ENCODE measurements at regions not wholly inside any gene's neighbourhood (a gene's known extent, or its start where the extent isn't known, plus 50 kb on each side); places are given as distances from the start of the nearest gene placed in this dataset.
"Not testable (repeated sequence)": the region's sequence is repeated elsewhere in the genome, so short reads cannot be mapped to it uniquely, and the experiment has no call there.

DNA sequence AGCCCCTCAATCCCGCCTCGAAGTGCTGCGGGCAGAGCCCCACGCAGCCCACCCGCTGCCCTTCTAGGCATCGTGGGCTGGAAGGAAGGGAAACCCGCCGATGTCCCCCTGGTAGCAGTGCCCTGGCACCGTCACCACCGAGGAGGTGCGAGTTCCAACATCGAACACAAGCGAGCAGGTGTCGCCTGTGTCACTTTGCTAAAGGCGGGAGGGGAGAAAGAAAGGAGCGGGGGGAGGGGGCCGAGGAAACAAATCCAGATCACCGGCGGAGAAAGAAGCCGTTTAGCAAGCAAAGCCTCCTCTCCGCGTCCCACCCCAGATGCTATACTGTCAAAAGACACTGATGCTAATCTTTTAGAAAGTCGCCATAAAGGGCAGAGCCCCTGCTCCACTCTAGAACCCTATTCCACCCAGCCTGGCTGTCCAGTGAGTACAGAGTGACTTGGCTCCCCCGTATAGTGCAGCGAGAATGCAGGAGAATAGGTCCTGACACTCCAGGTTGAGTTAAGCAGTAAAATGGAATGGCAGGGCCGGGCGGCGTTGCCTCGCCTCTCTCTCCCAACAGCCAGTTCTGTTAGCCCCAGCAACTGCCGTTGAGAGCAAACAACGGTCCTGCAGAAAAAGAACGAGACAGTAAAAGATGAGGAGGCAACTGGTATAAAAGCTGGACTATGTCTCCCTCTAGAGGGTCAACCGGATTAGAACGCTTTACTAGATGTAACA lies 67.9 kb upstream of the USP15 start:
- ATAC-seq (peak; percentile 86), DNase-seq (peak; percentile 61)
- no peaks in the 10 kb centered on the region for H3K9me3 Mint-ChIP-seq
- TF ChIP-seq, protein P1, sequence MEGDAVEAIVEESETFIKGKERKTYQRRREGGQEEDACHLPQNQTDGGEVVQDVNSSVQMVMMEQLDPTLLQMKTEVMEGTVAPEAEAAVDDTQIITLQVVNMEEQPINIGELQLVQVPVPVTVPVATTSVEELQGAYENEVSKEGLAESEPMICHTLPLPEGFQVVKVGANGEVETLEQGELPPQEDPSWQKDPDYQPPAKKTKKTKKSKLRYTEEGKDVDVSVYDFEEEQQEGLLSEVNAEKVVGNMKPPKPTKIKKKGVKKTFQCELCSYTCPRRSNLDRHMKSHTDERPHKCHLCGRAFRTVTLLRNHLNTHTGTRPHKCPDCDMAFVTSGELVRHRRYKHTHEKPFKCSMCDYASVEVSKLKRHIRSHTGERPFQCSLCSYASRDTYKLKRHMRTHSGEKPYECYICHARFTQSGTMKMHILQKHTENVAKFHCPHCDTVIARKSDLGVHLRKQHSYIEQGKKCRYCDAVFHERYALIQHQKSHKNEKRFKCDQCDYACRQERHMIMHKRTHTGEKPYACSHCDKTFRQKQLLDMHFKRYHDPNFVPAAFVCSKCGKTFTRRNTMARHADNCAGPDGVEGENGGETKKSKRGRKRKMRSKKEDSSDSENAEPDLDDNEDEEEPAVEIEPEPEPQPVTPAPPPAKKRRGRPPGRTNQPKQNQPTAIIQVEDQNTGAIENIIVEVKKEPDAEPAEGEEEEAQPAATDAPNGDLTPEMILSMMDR (IDR thresholded peaks at IDR 0.05), result peak; percentile 78
- peak overlapping the region; percentile 74 for H3K4me3 Mint-ChIP-seq
- ChIA-PET CTCF (interaction anchor here (0.7 to 2.1 kb wide), 21 partner anchors 9 to 414 kb away, joined by 3 to 12 read pairs (median 3); no protein-coding TSS in a partner anchor), POLR2A (no interaction called here)
- no peak overlapping the region for H3K27ac Mint-ChIP-seq
- peaks cover 20% of the 10 kb centered on the region for H3K4me1 Mint-ChIP-seq (ENCODE audit: low read depth)
- intact Hi-C loops (cut with micrococcal nuclease), result no loop called here
- H3K27me3 Mint-ChIP-seq, result peaks cover 38% of the 10 kb centered on the region
- H3K36me3 Mint-ChIP-seq (ENCODE audit: low read depth), result no peaks in the 10 kb centered on the region

DNA sequence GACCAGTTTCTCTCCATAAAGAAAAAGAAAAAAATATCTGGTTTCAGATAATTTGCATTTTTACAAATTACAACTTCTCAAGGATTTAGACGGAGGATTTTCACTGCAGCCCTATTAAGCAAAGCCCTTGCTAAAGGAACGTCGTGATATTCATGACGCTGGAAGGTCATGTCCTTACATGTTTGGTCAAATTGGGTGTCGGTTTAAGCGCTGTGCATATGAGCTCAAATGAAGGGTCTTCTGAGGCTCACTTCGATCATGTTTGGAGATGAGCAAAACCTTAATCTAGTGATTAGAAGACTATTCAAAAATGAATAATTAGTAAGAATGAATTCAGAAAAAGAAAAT lies 67.3 kb upstream of the USP15 start:
- no peak overlapping the region for H3K4me3 Mint-ChIP-seq
- no peaks in the 10 kb centered on the region for H3K9me3 Mint-ChIP-seq
- intact Hi-C loops (cut with micrococcal nuclease), result no loop called here
- CTCF ChIA-PET, result interaction anchor here (0.8 to 2.1 kb wide), 19 partner anchors 9 to 415 kb away, joined by 3 to 12 read pairs (median 3); no protein-coding TSS in a partner anchor
- H3K36me3 Mint-ChIP-seq (ENCODE audit: low read depth), result no peaks in the 10 kb centered on the region
- DNase-seq, result no peak
- POLR2A ChIA-PET, result no interaction called here
- H3K27me3 Mint-ChIP-seq, result peaks cover 35% of the 10 kb centered on the region
- peaks cover 20% of the 10 kb centered on the region for H3K4me1 Mint-ChIP-seq (ENCODE audit: low read depth)
- no peak overlapping the region for H3K27ac Mint-ChIP-seq
- ATAC-seq, result no peak
- TF ChIP-seq, protein P1 (IDR thresholded peaks at IDR 0.05), result peak; percentile 22

DNA sequence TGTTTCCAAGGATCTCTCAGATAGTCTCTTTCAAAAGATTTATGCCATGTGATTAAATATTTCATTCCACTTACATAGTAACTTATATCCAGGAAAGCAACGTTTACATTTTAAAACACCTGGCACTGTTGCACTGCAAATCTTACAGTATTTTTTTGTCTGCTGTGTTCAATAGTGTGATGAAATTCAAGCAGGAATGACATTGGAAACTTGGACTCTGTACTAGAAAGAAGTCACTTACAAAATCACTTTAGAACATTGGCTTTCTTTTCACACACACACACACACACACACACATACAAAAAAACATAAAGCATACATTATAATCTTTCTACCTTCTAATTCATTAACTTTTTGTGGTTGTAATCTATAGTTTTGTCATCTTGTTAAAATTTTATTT lies 66.2 kb upstream of the USP15 start:
- Mint-ChIP-seq H3K4me1 (ENCODE audit: low read depth) (peaks cover 20% of the 10 kb centered on the region), H3K9me3 (no peaks in the 10 kb centered on the region), H3K27me3 (peaks cover 33% of the 10 kb centered on the region), H3K4me3 (no peak overlapping the region), H3K27ac (no peak overlapping the region), H3K36me3 (ENCODE audit: low read depth) (no peaks in the 10 kb centered on the region)
- TF ChIP-seq, protein P1 (IDR thresholded peaks at IDR 0.05), result no peak
- POLR2A ChIA-PET, result no interaction called here
- DNase-seq (no peak), ATAC-seq (no peak)
- intact Hi-C loops (cut with micrococcal nuclease), result no loop called here
- CTCF ChIA-PET, result interaction anchor here (1.3 to 2.1 kb wide), 8 partner anchors 8 to 373 kb away, joined by 3 to 12 read pairs (median 4); no protein-coding TSS in a partner anchor

DNA sequence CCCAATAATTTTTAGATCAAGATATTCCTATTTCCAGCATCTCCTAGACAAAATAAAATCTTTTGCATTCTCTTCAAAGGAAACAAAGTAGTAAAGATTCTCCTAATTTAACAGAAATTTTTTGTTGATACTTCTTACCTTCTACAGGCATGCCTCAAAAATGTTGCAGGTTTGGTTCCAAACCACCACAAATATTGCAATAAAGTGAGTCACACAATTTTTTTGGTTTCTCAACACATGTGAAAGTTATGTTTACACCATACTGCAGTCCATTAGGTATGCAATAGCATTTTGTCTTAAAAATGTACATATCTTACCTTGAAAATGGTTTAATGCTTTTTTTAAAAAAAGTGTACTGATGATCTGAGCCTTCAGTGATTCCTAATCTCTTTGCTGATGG lies 65.6 kb upstream of the USP15 start:
- no peak overlapping the region for H3K4me3 Mint-ChIP-seq

DNA sequence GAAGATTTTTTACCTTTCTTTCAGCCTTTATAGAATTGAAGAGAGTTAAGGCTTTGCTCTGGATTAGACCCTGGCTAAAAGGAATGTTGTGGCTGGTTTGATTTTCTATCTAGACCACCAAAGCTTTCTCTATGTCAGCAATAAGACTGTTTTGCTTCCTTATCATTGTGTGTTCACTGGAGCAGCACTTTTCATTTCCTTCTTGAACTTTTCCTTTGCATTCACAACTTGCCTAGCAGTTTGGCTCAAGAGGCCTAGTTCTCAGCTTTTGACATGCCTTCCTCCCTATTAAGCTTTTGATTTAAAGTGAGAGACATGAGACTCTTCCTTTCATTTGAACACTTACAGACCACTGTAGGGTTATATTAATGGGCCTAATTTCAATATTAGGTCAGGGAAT lies 64.1 kb upstream of the USP15 start:
- H3K4me3 Mint-ChIP-seq, result no peak overlapping the region
- H3K27ac Mint-ChIP-seq, result no peak overlapping the region
- H3K9me3 Mint-ChIP-seq, result peaks cover 8% of the 10 kb centered on the region
- H3K4me1 Mint-ChIP-seq (ENCODE audit: low read depth), result peaks cover 13% of the 10 kb centered on the region
- TF ChIP-seq, protein P1 (IDR thresholded peaks at IDR 0.05), result no peak
- POLR2A ChIA-PET, result no interaction called here
- DNase-seq (no peak), ATAC-seq (no peak)
- CTCF ChIA-PET, result interaction anchor here (0.8 to 1.6 kb wide), 3 partner anchors 14 to 72 kb away, joined by 3 to 10 read pairs (median 3); no protein-coding TSS in a partner anchor
- intact Hi-C loops (cut with micrococcal nuclease), result no loop called here
- no peaks in the 10 kb centered on the region for H3K36me3 Mint-ChIP-seq (ENCODE audit: low read depth)
- peaks cover 16% of the 10 kb centered on the region for H3K27me3 Mint-ChIP-seq

More for the DNA sequence above, 65.6 kb upstream of the USP15 start:
- no peaks in the 10 kb centered on the region for H3K9me3 Mint-ChIP-seq
- H3K27ac Mint-ChIP-seq, result no peak overlapping the region
- intact Hi-C loops (cut with micrococcal nuclease), result no loop called here
- CTCF ChIA-PET, result interaction anchor here (1.3 kb wide), 1 partner anchor 65 kb away, joined by 3 read pairs; no protein-coding TSS in a partner anchor
- DNase-seq, result no peak
- H3K4me1 Mint-ChIP-seq (ENCODE audit: low read depth), result peaks cover 20% of the 10 kb centered on the region
- no peak for ATAC-seq
- TF ChIP-seq, protein P1 (IDR thresholded peaks at IDR 0.05), result no peak
- H3K36me3 Mint-ChIP-seq (ENCODE audit: low read depth), result no peaks in the 10 kb centered on the region
- POLR2A ChIA-PET, result no interaction called here
- H3K27me3 Mint-ChIP-seq, result peaks cover 30% of the 10 kb centered on the region

DNA sequence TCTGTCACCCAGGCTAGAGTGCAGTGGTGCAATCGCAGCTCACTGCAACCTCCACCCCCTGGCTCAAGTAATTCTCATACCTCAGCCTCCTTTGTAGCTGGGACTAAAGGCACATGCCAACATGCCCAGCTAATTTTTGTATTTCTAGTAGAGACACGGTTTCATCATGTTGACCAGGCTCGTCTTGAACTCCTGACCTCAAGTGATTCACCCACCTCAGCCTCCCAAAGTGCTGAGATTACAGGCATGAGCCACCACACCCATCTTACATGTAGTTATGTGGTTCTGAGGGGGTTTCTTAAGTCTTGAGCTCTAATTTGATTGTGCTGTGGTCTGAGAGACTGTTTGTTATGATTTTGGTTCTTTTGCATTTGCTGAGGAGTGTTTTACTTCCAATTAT lies 57.3 kb upstream of the USP15 start:
- H3K4me3 Mint-ChIP-seq; H3K36me3 Mint-ChIP-seq (ENCODE audit: low read depth); DNase-seq; POLR2A ChIA-PET; intact Hi-C loops (cut with micrococcal nuclease); ATAC-seq; H3K27me3 Mint-ChIP-seq; H3K4me1 Mint-ChIP-seq (ENCODE audit: low read depth); H3K27ac Mint-ChIP-seq: not testable (repeated sequence)
- CTCF ChIA-PET, result interaction anchor here (2.3 kb wide), 1 partner anchor 10 kb away, joined by 10 read pairs; a partner anchor contains a TSS
- peaks cover 24% of the 10 kb centered on the region for H3K9me3 Mint-ChIP-seq
